ENCODE measurements at regions not wholly inside any gene's neighbourhood (a gene's known extent, or its start where the extent isn't known, plus 50 kb on each side); places are given as distances from the start of the nearest gene placed in this dataset.

DNA sequence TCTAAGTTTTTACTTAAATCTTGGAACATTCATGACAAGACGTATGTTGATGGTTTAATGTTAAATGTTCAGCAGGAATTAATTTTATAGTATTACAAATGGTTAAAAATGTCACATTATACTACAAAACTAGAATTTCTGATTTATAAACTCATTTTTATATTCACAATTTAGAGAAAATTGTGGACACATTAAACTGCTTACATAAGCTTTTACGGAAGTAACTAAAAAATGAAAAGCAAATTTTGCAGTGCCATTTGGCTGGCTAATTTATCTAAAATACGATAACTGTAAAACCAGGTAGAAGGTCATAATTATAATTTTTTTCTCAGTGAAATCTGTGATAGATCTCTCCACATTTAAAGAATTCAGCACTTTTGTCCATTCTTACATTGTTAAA, 190.2 kb upstream of the GPC6 start:
- TF ChIP-seq SRSF9 (IDR thresholded peaks at IDR 0.05; ENCODE audit: borderline replicate concordance, insufficient read depth, low read depth, low read length, poor library complexity, severe bottlenecking), result no peak
- TF ChIP-seq SKI (IDR thresholded peaks at IDR 0.05; ENCODE audit: partially characterized antibody), result no peak
- no peak for TF ChIP-seq BCL6 (CRISPR knock-in tag; IDR thresholded peaks at IDR 0.05)
- TF ChIP-seq CEBPB (IDR thresholded peaks at IDR 0.05; ENCODE audit: borderline replicate concordance, low read depth, low read length), result no peak
- no peak for TF ChIP-seq STAT6 (CRISPR knock-in tag; IDR thresholded peaks at IDR 0.05; ENCODE audit: borderline replicate concordance)

Data from HepG2 (cell line).